DND-41 (cell line): ENCODE measurements at regions not wholly inside any gene's neighbourhood (a gene's known extent, or its start where the extent isn't known, plus 50 kb on each side); places are given as distances from the start of the nearest gene placed in this dataset.

Source experiments
- EZH2 ChIP-seq: IDR thresholded peaks from 3 replicates; pipeline ENCODE4 v1.6.1; 2012; ENCODE audit warnings: borderline replicate concordance, low read depth, mild to moderate bottlenecking, moderate library complexity, low read length, inconsistent platforms; ENCODE audit not compliant: severe bottlenecking
- TF ChIP-seq, protein P1 (sequence below): IDR thresholded peaks from 2 replicates; pipeline ENCODE4 v1.5.1; 2012; ENCODE audit warnings: borderline replicate concordance, low read length, moderate library complexity, mild to moderate bottlenecking; ENCODE audit not compliant: poor library complexity, severe bottlenecking; ENCODE audit errors: extremely low read depth

DNA sequence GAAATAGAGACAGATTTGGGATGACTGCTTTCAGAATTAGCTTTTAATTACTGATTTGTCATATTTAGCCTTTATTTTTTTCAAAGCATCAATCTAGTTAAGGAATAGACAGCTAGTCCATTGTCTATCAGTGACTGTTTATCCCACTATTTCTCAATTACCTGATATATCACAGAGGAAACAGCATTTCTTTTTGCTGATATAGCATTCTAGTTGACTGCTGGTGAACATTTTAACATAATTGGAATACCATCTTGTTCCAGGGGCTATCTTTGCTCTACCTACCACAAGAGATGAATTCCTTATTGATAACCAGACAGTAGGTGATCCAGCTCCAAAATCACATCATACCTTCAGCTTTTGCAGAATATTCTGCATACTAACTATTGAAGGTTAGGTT lies 982.7 kb downstream of the SQOR start:
- TF ChIP-seq, protein P1, sequence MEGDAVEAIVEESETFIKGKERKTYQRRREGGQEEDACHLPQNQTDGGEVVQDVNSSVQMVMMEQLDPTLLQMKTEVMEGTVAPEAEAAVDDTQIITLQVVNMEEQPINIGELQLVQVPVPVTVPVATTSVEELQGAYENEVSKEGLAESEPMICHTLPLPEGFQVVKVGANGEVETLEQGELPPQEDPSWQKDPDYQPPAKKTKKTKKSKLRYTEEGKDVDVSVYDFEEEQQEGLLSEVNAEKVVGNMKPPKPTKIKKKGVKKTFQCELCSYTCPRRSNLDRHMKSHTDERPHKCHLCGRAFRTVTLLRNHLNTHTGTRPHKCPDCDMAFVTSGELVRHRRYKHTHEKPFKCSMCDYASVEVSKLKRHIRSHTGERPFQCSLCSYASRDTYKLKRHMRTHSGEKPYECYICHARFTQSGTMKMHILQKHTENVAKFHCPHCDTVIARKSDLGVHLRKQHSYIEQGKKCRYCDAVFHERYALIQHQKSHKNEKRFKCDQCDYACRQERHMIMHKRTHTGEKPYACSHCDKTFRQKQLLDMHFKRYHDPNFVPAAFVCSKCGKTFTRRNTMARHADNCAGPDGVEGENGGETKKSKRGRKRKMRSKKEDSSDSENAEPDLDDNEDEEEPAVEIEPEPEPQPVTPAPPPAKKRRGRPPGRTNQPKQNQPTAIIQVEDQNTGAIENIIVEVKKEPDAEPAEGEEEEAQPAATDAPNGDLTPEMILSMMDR, result no peak
- no peak for TF ChIP-seq EZH2
